Smooth muscle cell (in vitro differentiated cells): ENCODE measurements at regions not wholly inside any gene's neighbourhood (a gene's known extent, or its start where the extent isn't known, plus 50 kb on each side); places are given as distances from the start of the nearest gene placed in this dataset.

Source experiments
- DNase-seq: peaks from one replicate; lab custom pipeline; 2025; ENCODE audit not compliant: unreplicated experiment; lab: John Stamatoyannopoulos, UW
- H2AFZ ChIP-seq: fragments of 200-600 bp; sonication (generic); 2 replicates; pipeline ENCODE4 v1.6.0; 2016; ENCODE audit warnings: antibody characterized with exemption, low read depth, mild to moderate bottlenecking
- H3F3A ChIP-seq: fragments of 200-600 bp; sonication (generic); 2 replicates; pipeline ENCODE4 v1.6.0; 2017; ENCODE audit warnings: antibody characterized with exemption, low read depth
- H3K27ac ChIP-seq: fragments of 200-600 bp; sonication (generic); 2 replicates; pipeline ENCODE4 v1.5.1; 2016; ENCODE audit warnings: low read depth, mild to moderate bottlenecking
- H3K27me3 ChIP-seq: fragments of 200-600 bp; sonication (generic); 2 replicates; pipeline ENCODE4 v1.6.1; 2016; ENCODE audit warnings: low read depth, mild to moderate bottlenecking
- H3K36me3 ChIP-seq: fragments of 200-600 bp; sonication (generic); 2 replicates; pipeline ENCODE4 v1.5.1; 2016; ENCODE audit warnings: low read depth
- H3K4me1 ChIP-seq: fragments of 200-600 bp; sonication (generic); 2 replicates; pipeline ENCODE4 v1.5.1; 2016; ENCODE audit warnings: low read depth
- H3K4me2 ChIP-seq: fragments of 200-600 bp; sonication (generic); 2 replicates; pipeline ENCODE4 v1.6.0; 2016; ENCODE audit warnings: mild to moderate bottlenecking
- H3K4me3 ChIP-seq: fragments of 200-600 bp; sonication (generic); 2 replicates; pipeline ENCODE4 v1.5.1; 2016; ENCODE audit warnings: mild to moderate bottlenecking
- H3K79me2 ChIP-seq: fragments of 200-600 bp; sonication (generic); 2 replicates; pipeline ENCODE4 v1.6.0; 2016; ENCODE audit warnings: low read depth, mild to moderate bottlenecking
- H3K9ac ChIP-seq: fragments of 200-600 bp; sonication (generic); 2 replicates; pipeline ENCODE4 v1.6.0; 2016; ENCODE audit warnings: low read depth
- H3K9me3 ChIP-seq: fragments of 200-600 bp; sonication (generic); replicated peaks from 2 replicates; pipeline ENCODE4 v1.5.1; 2016; ENCODE audit warnings: low read depth
- H4K20me1 ChIP-seq: fragments of 200-600 bp; sonication (generic); 2 replicates; pipeline ENCODE4 v1.6.0; 2016; ENCODE audit warnings: low read depth
- WGBS: methylation state at CpG from one replicate; pipeline ENCODE4 v1.1.7; 2016; ENCODE audit warnings: low lambda C conversion rate; 5-methylcytosine and 5-hydroxymethylcytosine counted together
- TF ChIP-seq, protein P1 (sequence below): fragments of 200-600 bp; sonication (generic); IDR thresholded peaks from 2 replicates; pipeline ENCODE4 v1.5.1; 2017; ENCODE audit warnings: borderline replicate concordance, mild to moderate bottlenecking, antibody characterized with exemption; ENCODE audit not compliant: insufficient read depth, poor library complexity, severe bottlenecking

DNA sequence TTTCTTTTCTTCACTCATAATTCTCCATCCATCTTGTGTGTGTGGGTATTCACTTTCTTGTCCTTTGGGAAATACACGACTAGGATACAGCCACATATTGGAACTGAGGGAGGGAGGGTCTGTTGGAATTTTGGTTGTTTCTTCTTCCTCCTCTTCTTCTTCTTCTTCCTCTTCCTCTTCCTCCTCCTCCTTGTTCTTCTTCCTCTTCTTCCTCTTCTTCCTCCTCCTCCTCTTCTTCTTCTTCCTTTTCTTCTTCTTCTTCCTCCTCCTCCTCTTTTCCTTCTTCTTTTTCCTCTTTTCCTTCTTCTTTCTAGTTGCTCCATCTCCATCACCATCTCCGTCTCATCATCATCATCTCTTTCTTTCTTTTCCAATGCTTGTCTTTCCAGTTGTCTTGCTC lies 1307.3 kb upstream of the ZEB2 start:
- H3K4me2 ChIP-seq = no peak overlapping the region
- no peaks in the 10 kb centered on the region for H3K79me2 ChIP-seq
- H3K27ac ChIP-seq = no peak overlapping the region
- no peak overlapping the region for H3K4me3 ChIP-seq
- no peaks in the 10 kb centered on the region for H3K9me3 ChIP-seq
- no peak for DNase-seq
- H4K20me1 ChIP-seq = no peaks in the 10 kb centered on the region
- H3K36me3 ChIP-seq = no peaks in the 10 kb centered on the region
- H3K4me1 ChIP-seq = no peaks in the 10 kb centered on the region
- H3K9ac ChIP-seq = no peak overlapping the region
- no peaks in the 10 kb centered on the region for H3K27me3 ChIP-seq
- WGBS = 87% methylated on average over 2 of the region's 2 CpGs
- H2AFZ ChIP-seq = no peak overlapping the region
- H3F3A ChIP-seq = no peaks in the 10 kb centered on the region
- TF ChIP-seq, protein P1, sequence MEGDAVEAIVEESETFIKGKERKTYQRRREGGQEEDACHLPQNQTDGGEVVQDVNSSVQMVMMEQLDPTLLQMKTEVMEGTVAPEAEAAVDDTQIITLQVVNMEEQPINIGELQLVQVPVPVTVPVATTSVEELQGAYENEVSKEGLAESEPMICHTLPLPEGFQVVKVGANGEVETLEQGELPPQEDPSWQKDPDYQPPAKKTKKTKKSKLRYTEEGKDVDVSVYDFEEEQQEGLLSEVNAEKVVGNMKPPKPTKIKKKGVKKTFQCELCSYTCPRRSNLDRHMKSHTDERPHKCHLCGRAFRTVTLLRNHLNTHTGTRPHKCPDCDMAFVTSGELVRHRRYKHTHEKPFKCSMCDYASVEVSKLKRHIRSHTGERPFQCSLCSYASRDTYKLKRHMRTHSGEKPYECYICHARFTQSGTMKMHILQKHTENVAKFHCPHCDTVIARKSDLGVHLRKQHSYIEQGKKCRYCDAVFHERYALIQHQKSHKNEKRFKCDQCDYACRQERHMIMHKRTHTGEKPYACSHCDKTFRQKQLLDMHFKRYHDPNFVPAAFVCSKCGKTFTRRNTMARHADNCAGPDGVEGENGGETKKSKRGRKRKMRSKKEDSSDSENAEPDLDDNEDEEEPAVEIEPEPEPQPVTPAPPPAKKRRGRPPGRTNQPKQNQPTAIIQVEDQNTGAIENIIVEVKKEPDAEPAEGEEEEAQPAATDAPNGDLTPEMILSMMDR = no peak

DNA sequence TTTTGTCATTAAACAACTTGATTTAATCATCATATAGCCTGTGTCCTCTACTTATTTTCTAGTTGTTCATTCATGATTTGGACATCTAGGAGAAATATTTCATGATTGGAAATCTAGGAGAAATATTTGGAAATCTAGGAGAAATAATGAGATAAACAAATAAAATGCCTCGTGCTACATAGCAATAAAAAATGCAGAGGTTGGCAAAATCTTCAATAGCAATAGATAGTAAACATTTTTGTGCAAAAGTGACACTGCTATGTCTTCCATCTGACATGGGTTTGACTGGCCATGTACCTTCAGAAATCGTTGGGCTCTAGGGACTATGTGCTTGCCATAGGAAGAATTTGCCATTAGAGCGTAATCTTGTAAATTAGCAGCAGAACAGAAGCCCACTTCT lies 1304.5 kb upstream of the ZEB2 start:
- Histone ChIP-seq H3K27ac (no peak overlapping the region), H3K9ac (no peak overlapping the region), H3K36me3 (no peaks in the 10 kb centered on the region), H3F3A (no peaks in the 10 kb centered on the region), H3K9me3 (no peaks in the 10 kb centered on the region), H3K79me2 (no peaks in the 10 kb centered on the region), H3K4me1 (no peaks in the 10 kb centered on the region), H3K4me2 (no peak overlapping the region), H4K20me1 (no peaks in the 10 kb centered on the region), H3K27me3 (no peaks in the 10 kb centered on the region), H2AFZ (no peak overlapping the region), H3K4me3 (no peak overlapping the region)
- no peak for DNase-seq
- WGBS = 92% methylated on average over 3 of the region's 3 CpGs
- TF ChIP-seq, protein P1 = no peak

DNA sequence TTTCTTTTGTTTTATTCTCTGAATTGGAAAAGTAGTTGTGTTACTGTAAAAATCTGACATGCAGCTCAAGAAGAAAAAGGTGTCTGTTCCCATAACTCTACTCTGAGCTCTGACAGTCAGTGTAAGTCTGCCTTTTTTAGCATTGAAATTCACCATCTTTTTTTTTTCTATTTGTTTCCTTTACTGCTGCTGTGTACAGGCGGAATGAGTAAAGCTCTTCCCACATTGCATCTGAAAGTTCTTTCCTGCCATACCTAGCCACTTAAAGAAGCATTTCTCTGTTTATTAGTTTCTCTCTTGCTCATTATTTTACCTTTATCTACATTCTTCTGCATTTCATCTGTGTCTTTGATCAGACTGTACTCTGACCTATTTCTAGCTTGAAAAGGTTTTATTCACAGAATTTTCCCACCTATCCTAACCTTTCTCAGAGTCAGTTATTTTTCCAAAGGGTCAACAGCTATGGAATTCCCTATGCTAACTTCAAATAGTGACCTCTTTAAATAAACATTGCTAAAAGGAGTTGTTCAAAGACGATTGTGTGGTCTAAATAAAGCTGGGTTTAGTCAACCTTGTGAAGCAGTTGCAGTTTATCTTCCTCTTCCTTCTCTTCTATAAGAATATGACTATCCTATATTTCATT lies 1303.1 kb upstream of the ZEB2 start:
- no peak overlapping the region for H3K9ac ChIP-seq
- H3K9me3 ChIP-seq = no peaks in the 10 kb centered on the region
- H2AFZ ChIP-seq = peak overlapping the region; percentile 68
- no peak overlapping the region for H3K4me3 ChIP-seq
- TF ChIP-seq, protein P1 = no peak
- 46% methylated on average over 2 of the region's 2 CpGs for WGBS
- H4K20me1 ChIP-seq = no peaks in the 10 kb centered on the region
- no peak overlapping the region for H3K4me2 ChIP-seq
- no peaks in the 10 kb centered on the region for H3F3A ChIP-seq
- no peaks in the 10 kb centered on the region for H3K36me3 ChIP-seq
- no peaks in the 10 kb centered on the region for H3K4me1 ChIP-seq
- H3K27me3 ChIP-seq = no peaks in the 10 kb centered on the region
- no peak for DNase-seq
- H3K79me2 ChIP-seq = no peaks in the 10 kb centered on the region
- H3K27ac ChIP-seq = no peak overlapping the region

DNA sequence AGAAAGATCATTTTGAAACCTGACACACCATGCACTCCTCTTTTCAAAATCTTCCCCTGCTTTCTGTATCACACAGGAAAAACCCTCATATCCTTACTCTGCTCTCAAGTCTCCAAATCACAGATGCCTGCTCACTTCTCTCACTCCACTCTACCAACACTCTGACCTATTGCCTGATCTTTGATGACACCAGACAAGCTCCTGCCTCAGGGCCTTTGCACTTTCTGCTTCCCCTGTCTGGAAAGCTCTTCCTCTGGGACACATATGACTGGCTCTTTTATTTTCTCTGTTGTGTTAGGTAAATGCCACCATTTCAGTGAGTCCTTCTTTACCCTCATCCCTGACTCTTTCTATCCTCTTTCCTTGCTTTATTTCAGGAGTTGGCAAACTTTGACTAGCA lies 1300.7 kb upstream of the ZEB2 start:
- H3K9me3 ChIP-seq = no peaks in the 10 kb centered on the region
- no peak overlapping the region for H2AFZ ChIP-seq

More for the DNA sequence above, 1300.7 kb upstream of the ZEB2 start:
- no peaks in the 10 kb centered on the region for H3K4me1 ChIP-seq
- no peak overlapping the region for H3K27ac ChIP-seq
- DNase-seq = no peak
- no peaks in the 10 kb centered on the region for H3K36me3 ChIP-seq
- TF ChIP-seq, protein P1 = no peak
- no peak overlapping the region for H3K4me2 ChIP-seq
- H3K4me3 ChIP-seq = no peak overlapping the region
- H3K9ac ChIP-seq = no peak overlapping the region
- no peaks in the 10 kb centered on the region for H4K20me1 ChIP-seq
- H3K27me3 ChIP-seq = no peaks in the 10 kb centered on the region
- H3F3A ChIP-seq = no peaks in the 10 kb centered on the region
- no peaks in the 10 kb centered on the region for H3K79me2 ChIP-seq
